ENCODE measurements at regions not wholly inside any gene's neighbourhood (a gene's known extent, or its start where the extent isn't known, plus 50 kb on each side); places are given as distances from the start of the nearest gene placed in this dataset.

DNA sequence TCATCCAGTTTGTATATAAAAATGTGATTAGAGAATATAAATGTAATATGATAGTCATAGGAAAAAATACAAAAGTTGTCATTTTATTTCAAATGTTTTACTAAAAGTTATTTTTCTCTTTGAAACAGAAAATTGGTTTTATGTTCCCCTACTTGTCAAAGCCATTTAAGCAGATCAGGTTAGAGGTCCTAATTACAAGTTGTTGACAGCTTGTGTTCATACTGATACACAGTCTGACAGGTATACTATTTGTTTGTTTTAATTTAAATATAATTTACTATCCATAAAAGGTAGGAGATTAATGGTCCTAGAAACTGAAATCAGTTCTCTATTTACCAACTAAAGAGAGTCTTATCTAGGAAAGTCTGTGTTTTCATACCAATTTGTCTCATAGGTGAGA lies 250.4 kb upstream of the TMEM161B start:
- no TSS peak for BruUV-seq (replicated peaks)
- TF ChIP-seq, protein P1, sequence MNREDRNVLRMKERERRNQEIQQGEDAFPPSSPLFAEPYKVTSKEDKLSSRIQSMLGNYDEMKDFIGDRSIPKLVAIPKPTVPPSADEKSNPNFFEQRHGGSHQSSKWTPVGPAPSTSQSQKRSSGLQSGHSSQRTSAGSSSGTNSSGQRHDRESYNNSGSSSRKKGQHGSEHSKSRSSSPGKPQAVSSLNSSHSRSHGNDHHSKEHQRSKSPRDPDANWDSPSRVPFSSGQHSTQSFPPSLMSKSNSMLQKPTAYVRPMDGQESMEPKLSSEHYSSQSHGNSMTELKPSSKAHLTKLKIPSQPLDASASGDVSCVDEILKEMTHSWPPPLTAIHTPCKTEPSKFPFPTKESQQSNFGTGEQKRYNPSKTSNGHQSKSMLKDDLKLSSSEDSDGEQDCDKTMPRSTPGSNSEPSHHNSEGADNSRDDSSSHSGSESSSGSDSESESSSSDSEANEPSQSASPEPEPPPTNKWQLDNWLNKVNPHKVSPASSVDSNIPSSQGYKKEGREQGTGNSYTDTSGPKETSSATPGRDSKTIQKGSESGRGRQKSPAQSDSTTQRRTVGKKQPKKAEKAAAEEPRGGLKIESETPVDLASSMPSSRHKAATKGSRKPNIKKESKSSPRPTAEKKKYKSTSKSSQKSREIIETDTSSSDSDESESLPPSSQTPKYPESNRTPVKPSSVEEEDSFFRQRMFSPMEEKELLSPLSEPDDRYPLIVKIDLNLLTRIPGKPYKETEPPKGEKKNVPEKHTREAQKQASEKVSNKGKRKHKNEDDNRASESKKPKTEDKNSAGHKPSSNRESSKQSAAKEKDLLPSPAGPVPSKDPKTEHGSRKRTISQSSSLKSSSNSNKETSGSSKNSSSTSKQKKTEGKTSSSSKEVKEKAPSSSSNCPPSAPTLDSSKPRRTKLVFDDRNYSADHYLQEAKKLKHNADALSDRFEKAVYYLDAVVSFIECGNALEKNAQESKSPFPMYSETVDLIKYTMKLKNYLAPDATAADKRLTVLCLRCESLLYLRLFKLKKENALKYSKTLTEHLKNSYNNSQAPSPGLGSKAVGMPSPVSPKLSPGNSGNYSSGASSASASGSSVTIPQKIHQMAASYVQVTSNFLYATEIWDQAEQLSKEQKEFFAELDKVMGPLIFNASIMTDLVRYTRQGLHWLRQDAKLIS (CRISPR knock-in tag; IDR thresholded peaks at IDR 0.05) = no peak
- TF ChIP-seq GLI4 (CRISPR knock-in tag; IDR thresholded peaks at IDR 0.05; ENCODE audit: borderline replicate concordance) (no peak), ZNF143 (CRISPR knock-in tag; IDR thresholded peaks at IDR 0.05) (no peak), ZFX (CRISPR knock-in tag; IDR thresholded peaks at IDR 0.05; ENCODE audit: low read depth) (no peak), KDM4B (CRISPR knock-in tag; IDR thresholded peaks at IDR 0.05) (no peak)
- TF ChIP-seq, protein P2, sequence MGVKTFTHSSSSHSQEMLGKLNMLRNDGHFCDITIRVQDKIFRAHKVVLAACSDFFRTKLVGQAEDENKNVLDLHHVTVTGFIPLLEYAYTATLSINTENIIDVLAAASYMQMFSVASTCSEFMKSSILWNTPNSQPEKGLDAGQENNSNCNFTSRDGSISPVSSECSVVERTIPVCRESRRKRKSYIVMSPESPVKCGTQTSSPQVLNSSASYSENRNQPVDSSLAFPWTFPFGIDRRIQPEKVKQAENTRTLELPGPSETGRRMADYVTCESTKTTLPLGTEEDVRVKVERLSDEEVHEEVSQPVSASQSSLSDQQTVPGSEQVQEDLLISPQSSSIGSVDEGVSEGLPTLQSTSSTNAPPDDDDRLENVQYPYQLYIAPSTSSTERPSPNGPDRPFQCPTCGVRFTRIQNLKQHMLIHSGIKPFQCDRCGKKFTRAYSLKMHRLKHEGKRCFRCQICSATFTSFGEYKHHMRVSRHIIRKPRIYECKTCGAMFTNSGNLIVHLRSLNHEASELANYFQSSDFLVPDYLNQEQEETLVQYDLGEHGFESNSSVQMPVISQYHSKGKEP (CRISPR knock-in tag; IDR thresholded peaks at IDR 0.05) = no peak
- TF ChIP-seq, protein P3, sequence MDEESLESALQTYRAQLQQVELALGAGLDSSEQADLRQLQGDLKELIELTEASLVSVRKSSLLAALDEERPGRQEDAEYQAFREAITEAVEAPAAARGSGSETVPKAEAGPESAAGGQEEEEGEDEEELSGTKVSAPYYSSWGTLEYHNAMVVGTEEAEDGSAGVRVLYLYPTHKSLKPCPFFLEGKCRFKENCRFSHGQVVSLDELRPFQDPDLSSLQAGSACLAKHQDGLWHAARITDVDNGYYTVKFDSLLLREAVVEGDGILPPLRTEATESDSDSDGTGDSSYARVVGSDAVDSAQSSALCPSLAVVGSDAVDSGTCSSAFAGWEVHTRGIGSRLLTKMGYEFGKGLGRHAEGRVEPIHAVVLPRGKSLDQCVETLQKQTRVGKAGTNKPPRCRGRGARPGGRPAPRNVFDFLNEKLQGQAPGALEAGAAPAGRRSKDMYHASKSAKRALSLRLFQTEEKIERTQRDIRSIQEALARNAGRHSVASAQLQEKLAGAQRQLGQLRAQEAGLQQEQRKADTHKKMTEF (CRISPR knock-in tag; IDR thresholded peaks at IDR 0.05) = no peak
- TF ChIP-seq, protein P4, sequence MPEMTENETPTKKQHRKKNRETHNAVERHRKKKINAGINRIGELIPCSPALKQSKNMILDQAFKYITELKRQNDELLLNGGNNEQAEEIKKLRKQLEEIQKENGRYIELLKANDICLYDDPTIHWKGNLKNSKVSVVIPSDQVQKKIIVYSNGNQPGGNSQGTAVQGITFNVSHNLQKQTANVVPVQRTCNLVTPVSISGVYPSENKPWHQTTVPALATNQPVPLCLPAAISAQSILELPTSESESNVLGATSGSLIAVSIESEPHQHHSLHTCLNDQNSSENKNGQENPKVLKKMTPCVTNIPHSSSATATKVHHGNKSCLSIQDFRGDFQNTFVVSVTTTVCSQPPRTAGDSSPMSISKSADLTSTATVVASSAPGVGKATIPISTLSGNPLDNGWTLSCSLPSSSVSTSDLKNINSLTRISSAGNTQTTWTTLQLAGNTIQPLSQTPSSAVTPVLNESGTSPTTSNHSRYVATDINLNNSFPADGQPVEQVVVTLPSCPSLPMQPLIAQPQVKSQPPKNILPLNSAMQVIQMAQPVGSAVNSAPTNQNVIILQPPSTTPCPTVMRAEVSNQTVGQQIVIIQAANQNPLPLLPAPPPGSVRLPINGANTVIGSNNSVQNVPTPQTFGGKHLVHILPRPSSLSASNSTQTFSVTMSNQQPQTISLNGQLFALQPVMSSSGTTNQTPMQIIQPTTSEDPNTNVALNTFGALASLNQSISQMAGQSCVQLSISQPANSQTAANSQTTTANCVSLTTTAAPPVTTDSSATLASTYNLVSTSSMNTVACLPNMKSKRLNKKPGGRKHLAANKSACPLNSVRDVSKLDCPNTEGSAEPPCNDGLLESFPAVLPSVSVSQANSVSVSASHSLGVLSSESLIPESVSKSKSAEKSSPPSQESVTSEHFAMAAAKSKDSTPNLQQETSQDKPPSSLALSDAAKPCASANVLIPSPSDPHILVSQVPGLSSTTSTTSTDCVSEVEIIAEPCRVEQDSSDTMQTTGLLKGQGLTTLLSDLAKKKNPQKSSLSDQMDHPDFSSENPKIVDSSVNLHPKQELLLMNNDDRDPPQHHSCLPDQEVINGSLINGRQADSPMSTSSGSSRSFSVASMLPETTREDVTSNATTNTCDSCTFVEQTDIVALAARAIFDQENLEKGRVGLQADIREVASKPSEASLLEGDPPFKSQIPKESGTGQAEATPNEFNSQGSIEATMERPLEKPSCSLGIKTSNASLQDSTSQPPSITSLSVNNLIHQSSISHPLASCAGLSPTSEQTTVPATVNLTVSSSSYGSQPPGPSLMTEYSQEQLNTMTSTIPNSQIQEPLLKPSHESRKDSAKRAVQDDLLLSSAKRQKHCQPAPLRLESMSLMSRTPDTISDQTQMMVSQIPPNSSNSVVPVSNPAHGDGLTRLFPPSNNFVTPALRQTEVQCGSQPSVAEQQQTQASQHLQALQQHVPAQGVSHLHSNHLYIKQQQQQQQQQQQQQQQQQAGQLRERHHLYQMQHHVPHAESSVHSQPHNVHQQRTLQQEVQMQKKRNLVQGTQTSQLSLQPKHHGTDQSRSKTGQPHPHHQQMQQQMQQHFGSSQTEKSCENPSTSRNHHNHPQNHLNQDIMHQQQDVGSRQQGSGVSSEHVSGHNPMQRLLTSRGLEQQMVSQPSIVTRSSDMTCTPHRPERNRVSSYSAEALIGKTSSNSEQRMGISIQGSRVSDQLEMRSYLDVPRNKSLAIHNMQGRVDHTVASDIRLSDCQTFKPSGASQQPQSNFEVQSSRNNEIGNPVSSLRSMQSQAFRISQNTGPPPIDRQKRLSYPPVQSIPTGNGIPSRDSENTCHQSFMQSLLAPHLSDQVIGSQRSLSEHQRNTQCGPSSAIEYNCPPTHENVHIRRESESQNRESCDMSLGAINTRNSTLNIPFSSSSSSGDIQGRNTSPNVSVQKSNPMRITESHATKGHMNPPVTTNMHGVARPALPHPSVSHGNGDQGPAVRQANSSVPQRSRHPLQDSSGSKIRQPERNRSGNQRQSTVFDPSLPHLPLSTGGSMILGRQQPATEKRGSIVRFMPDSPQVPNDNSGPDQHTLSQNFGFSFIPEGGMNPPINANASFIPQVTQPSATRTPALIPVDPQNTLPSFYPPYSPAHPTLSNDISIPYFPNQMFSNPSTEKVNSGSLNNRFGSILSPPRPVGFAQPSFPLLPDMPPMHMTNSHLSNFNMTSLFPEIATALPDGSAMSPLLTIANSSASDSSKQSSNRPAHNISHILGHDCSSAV (CRISPR knock-in tag; IDR thresholded peaks at IDR 0.05; ENCODE audit: borderline replicate concordance) = no peak

More for the DNA sequence above, 250.4 kb upstream of the TMEM161B start:
- POLR2A ChIA-PET = no interaction called here
- Histone ChIP-seq H2AFZ (ENCODE audit: low read length) (no peak overlapping the region), H3K36me3 (replicated peaks in 1 of 2; ENCODE audit: control insufficient read depth in 1 of 2, insufficient read depth in 2 of 2, low read length in 2 of 2) (no peaks in the 10 kb centered on the region), H3K9me3 (ENCODE audit: low read length) (no peaks in the 10 kb centered on the region), H3K27ac (ENCODE audit: extremely low read length, insufficient read depth, low read length) (no peak overlapping the region), H3K9ac (ENCODE audit: insufficient read depth, low read depth, low read length) (no peak overlapping the region), H3K79me2 (ENCODE audit: insufficient read depth, low read length) (no peaks in the 10 kb centered on the region), H4K20me1 (ENCODE audit: insufficient read depth, low read length) (no peaks in the 10 kb centered on the region), H3K27me3 (ENCODE audit: control insufficient read depth in 1 of 2, insufficient read depth in 2 of 2, low read length in 2 of 2) (no peaks in the 10 kb centered on the region), H3K4me1 (ENCODE audit: insufficient read depth, low read length) (no peaks in the 10 kb centered on the region), H3K4me3 (replicated peaks in 1 of 3; ENCODE audit: insufficient read depth in 1 of 3, low read depth in 2 of 3, low read length in 3 of 3) (no peak overlapping the region), H3K4me2 (ENCODE audit: low read depth, low read length) (no peak overlapping the region)
- in situ Hi-C loops (cut with HindIII; ENCODE audit: extremely low pct_ligation_motif_present, low pct_unique_long_range_greater_than_20kb) (no loop called here), intact Hi-C loops (cut with micrococcal nuclease; ENCODE audit: unreplicated experiment) (no loop called here)
- CTCF ChIA-PET (ENCODE audit: low intra/inter-chr PET ratio, low total read pairs) = no interaction called here
- ATAC-seq = no peak
- no peak for DNase-seq (ENCODE audit: low spot score)
- no peak for FAIRE-seq
